Chondrocyte (in vitro differentiated cells): ENCODE measurements at regions not wholly inside any gene's neighbourhood (a gene's known extent, or its start where the extent isn't known, plus 50 kb on each side); places are given as distances from the start of the nearest gene placed in this dataset.
A peak's percentile ranks its signal among the peaks of the same experiment; 100 is the strongest.

Experiments
- DNase-seq: peaks from one replicate; pipeline ENCODE4 v3.0.0; 2021; ENCODE audit warnings: mixed read lengths, low spot score
- H3K27ac Mint-ChIP-seq: one replicate; pipeline ENCODE4 v1.8.0; 2021; ENCODE audit warnings: mild to moderate bottlenecking, moderate library complexity, mixed read lengths; ENCODE audit not compliant: unreplicated experiment
- H3K27me3 Mint-ChIP-seq: 2 replicates; pipeline ENCODE4 v1.8.0; 2021; ENCODE audit warnings: low read depth, mixed read lengths
- H3K36me3 Mint-ChIP-seq: 2 replicates; pipeline ENCODE4 v1.8.0; 2021; ENCODE audit warnings: low read depth, mixed read lengths
- H3K4me1 Mint-ChIP-seq: 2 replicates; pipeline ENCODE4 v1.8.0; 2021; ENCODE audit warnings: low read depth, mild to moderate bottlenecking, mixed read lengths
- H3K4me3 Mint-ChIP-seq: one replicate; pipeline ENCODE4 v1.8.0; 2021; ENCODE audit warnings: mild to moderate bottlenecking, moderate library complexity, mixed read lengths; ENCODE audit not compliant: unreplicated experiment
- H3K9me3 Mint-ChIP-seq: 2 replicates; pipeline ENCODE4 v1.8.0; 2021; ENCODE audit warnings: low read depth, mixed read lengths
- TF ChIP-seq, protein P1 (sequence below): fragments of 200-600 bp; sonication (generic); IDR thresholded peaks from 2 replicates; pipeline ENCODE4 v1.5.0; 2021; ENCODE audit warnings: antibody characterized with exemption, mild to moderate bottlenecking, moderate library complexity

DNA sequence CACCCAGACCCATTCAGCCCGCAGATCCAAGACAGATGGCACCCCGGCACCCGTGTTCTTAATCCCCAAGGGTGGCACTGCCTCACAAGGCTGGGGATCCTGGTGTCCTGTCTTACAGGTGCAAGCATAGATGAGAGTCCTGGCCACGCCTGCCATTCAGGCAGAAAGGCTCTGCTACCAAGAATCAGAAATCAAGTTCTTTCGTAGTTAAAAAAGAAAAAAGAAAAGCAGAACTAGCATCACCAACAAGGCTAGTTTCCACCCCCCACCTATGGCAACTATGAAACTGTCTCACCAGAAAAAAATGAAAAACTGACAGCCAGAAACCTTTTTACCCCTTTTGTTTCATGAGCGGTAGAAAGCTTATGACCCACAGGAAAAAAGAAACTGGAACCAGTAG lies 170.4 kb downstream of the SYK start:
- H3K36me3 Mint-ChIP-seq = no peaks in the 10 kb centered on the region
- H3K4me1 Mint-ChIP-seq = peaks cover 63% of the 10 kb centered on the region
- H3K27ac Mint-ChIP-seq = peak overlapping the region; percentile 93
- TF ChIP-seq, protein P1, sequence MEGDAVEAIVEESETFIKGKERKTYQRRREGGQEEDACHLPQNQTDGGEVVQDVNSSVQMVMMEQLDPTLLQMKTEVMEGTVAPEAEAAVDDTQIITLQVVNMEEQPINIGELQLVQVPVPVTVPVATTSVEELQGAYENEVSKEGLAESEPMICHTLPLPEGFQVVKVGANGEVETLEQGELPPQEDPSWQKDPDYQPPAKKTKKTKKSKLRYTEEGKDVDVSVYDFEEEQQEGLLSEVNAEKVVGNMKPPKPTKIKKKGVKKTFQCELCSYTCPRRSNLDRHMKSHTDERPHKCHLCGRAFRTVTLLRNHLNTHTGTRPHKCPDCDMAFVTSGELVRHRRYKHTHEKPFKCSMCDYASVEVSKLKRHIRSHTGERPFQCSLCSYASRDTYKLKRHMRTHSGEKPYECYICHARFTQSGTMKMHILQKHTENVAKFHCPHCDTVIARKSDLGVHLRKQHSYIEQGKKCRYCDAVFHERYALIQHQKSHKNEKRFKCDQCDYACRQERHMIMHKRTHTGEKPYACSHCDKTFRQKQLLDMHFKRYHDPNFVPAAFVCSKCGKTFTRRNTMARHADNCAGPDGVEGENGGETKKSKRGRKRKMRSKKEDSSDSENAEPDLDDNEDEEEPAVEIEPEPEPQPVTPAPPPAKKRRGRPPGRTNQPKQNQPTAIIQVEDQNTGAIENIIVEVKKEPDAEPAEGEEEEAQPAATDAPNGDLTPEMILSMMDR = no peak
- no peaks in the 10 kb centered on the region for H3K9me3 Mint-ChIP-seq
- no peak for DNase-seq
- no peak overlapping the region for H3K4me3 Mint-ChIP-seq
- H3K27me3 Mint-ChIP-seq = no peaks in the 10 kb centered on the region

DNA sequence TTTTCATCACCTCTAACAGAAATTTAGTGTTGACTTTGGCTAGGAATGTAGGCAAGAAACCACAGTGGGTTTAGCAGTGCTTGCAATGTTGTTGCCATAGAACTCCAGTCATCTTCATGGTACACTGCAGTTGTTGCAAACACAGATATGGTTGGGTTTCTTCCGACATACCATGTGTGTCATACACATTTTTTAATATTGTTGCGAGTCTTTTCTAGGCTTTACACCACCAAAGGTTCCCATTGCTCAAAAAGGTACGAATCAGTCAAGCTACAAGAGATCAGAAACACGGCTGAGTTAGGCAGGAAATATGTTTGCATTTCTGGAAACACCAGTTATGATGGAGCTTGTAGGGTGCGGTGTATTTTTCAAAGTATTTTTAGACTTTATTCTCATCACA lies 172.4 kb downstream of the SYK start:
- TF ChIP-seq, protein P1 = no peak
- H3K36me3 Mint-ChIP-seq = no peaks in the 10 kb centered on the region
- no peaks in the 10 kb centered on the region for H3K9me3 Mint-ChIP-seq
- peak overlapping the region; percentile 93 for H3K27ac Mint-ChIP-seq
- H3K4me3 Mint-ChIP-seq = peak overlapping the region; percentile 2
- H3K4me1 Mint-ChIP-seq = peaks cover 58% of the 10 kb centered on the region
- no peak for DNase-seq
- H3K27me3 Mint-ChIP-seq = no peaks in the 10 kb centered on the region

DNA sequence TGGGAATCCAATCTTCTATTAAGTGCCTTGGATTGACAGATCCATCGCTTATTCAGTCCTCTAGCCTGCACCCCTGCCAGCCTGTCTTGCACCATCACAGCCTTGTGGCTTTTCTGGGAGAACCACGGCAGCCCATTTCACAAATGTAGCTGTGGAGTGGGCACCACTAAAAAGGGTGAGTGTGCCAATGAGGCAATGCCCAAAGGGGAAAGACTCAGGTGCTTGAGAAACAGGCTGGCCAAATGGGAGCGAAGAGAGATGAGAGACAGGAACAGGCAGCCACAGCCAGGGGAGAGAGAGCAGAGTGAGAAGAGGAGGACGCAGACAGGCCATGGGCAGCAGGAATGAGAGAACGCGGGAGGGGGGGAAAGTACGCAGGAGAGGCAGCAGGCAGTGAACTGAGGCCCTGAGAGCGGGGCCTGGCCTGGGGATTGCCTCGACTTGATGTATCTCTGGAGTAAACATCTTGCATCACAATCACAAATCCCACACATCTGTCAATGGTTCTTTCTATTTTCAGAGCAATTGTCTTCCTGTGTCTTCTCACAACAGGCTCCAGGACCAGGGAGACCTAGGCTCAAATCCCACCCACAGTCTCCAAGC lies 173.1 kb downstream of the SYK start:
- peaks cover 61% of the 10 kb centered on the region for H3K4me1 Mint-ChIP-seq
- H3K27me3 Mint-ChIP-seq = no peaks in the 10 kb centered on the region
- H3K4me3 Mint-ChIP-seq = no peak overlapping the region
- DNase-seq = no peak
- no peaks in the 10 kb centered on the region for H3K9me3 Mint-ChIP-seq
- H3K36me3 Mint-ChIP-seq = no peaks in the 10 kb centered on the region
- peak overlapping the region; percentile 93 for H3K27ac Mint-ChIP-seq
- TF ChIP-seq, protein P1 = no peak

DNA sequence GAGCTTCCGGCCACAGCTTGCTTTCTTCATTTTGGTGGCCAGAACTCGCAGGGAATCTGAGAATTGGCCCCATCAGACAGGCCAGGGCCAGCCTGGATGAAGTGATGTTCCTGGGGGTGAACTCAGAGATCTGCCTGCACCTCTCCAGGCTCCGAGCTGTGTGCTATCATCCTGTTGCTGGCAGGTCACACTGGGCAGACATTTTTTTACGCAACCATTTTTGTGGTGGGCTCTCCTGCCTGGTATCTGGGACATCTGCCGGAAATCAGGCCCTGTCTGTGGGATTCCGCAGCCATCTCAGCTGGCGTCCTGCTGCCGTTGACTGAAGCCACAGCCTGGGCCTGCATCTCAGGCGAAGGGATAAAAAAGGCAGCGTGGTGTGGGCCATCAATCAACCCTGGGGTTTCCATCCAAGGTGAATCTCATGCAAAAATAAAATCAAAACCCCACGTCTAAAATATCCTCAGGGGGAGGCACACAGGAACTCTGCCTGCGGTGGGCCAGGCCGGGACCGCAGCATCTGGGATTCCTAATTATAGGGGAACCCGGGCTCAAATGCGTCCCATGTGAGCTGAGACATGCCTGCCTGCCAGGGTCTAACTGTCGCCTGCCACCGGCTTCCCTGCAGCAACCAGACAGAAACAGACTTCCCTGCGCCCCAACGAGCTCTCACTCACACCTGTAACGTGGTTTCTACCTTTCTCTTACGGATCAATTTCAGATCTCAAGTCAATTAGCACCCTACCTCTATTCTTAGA lies 174.3 kb downstream of the SYK start:
- no peaks in the 10 kb centered on the region for H3K9me3 Mint-ChIP-seq
- DNase-seq = no peak
- no peak overlapping the region for H3K27ac Mint-ChIP-seq
- peaks cover 49% of the 10 kb centered on the region for H3K4me1 Mint-ChIP-seq
- no peak overlapping the region for H3K4me3 Mint-ChIP-seq
- no peaks in the 10 kb centered on the region for H3K36me3 Mint-ChIP-seq
- TF ChIP-seq, protein P1 = no peak
- H3K27me3 Mint-ChIP-seq = no peaks in the 10 kb centered on the region

DNA sequence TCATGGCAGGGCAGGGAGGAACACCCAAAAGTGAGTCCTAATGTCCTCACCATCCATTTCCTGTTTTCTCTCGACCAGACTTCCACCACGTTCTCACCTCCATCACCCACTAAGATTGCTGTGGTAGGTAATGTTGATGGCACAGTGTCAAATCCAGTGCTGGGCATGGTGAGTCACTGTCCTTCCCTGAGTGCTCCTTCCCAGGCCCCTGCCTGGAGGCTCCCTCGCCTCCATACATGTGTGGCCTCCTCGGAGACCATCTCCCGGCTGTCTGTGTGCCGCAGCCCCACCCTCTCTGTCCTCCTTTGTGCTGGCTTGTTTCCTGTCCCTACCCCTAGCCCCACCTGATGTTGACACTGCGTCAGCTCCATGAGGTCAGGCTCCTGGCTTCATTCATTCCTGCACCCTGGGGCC lies 177.5 kb downstream of the SYK start:
- Mint-ChIP-seq H3K36me3 (no peaks in the 10 kb centered on the region), H3K9me3 (no peaks in the 10 kb centered on the region), H3K27me3 (no peaks in the 10 kb centered on the region), H3K4me1 (peaks cover 23% of the 10 kb centered on the region), H3K4me3 (no peak overlapping the region), H3K27ac (no peak overlapping the region)
- TF ChIP-seq, protein P1 = no peak
- no peak for DNase-seq
